HCT116 (cell line): ENCODE measurements at regions not wholly inside any gene's neighbourhood (a gene's known extent, or its start where the extent isn't known, plus 50 kb on each side); places are given as distances from the start of the nearest gene placed in this dataset.

Experiments used
- ATAC-seq: fragments of 200-7000 bp; cut with Tn5 transposase; 2 replicates; pipeline ENCODE4 v1.9.1; 2020; ENCODE audit warnings: mild to moderate bottlenecking, moderate library complexity
- BruUV-seq: library from RNA; stranded (reverse); fragments of 400-500 nt; replicated peaks from 2 replicates; lab custom pipeline; 2021; lab: Mats Ljungman, UMichigan
- CTCF ChIA-PET: fragments of 300-600 bp; sonication (Branson Sonifier 250); formaldehyde crosslinking; loops from one replicate; lab custom pipeline; 2021; ENCODE audit warnings: antibody characterized with exemption; lab: Charles Lee
- POLR2A ChIA-PET: fragments of 300-600, 350-600 bp; sonication (Branson Sonifier 250); formaldehyde crosslinking; loops from one replicate; lab custom pipeline; 2021; ENCODE audit warnings: antibody characterized with exemption; lab: Charles Lee
- RAD21 ChIA-PET, 2 experiments: fragments of 300-600 bp; sonication (Branson Sonifier 250); formaldehyde crosslinking; loops; one replicate each; lab custom pipeline; 2023; ENCODE audit warnings: low total read pairs in 2 of 2; ENCODE audit not compliant: uncharacterized antibody in 2 of 2, unreplicated experiment in 2 of 2, low non-redundant PET in 1 of 2; lab: Charles Lee
- DNase-seq: peaks from one replicate; pipeline ENCODE4 v3.0.0-alpha.2; 2010; ENCODE audit warnings: low read depth, low spot score
- H2AFZ ChIP-seq: fragments of 200-600 bp; shearing (Covaris generic), sonication (generic); 2 replicates; pipeline ENCODE4 v1.6.1; 2017; ENCODE audit warnings: low read depth, mixed run types, mixed read lengths, antibody characterized with exemption, low read length; ENCODE audit not compliant: poor library complexity, severe bottlenecking
- H3K27ac ChIP-seq: 2 replicates; pipeline ENCODE4 v1.5.1; 2012; ENCODE audit warnings: low read depth, low read length
- H3K27me3 ChIP-seq: fragments of 200-600 bp; sonication (generic); 2 replicates; pipeline ENCODE4 v1.6.1; 2016; ENCODE audit warnings: mixed run types, low read length, mixed read lengths; ENCODE audit not compliant: insufficient read depth
- H3K36me3 ChIP-seq, 2 experiments: fragments of 200-500 bp in 1 of 2; fragments of 200-600 bp in 1 of 2; sonication (Bioruptor generic) in 1 of 2; sonication (generic) in 1 of 2; 2 replicates each; pipeline versions ENCODE4 v1.5.1 to v1.6.1; 2014 to 2016; ENCODE audit warnings: low read length in 2 of 2, inconsistent platforms in 1 of 2, mixed read lengths in 1 of 2, mixed run types in 1 of 2; ENCODE audit not compliant: insufficient read depth in 2 of 2, control insufficient read depth in 1 of 2
- H3K4me1 ChIP-seq, 2 experiments: fragments of 200-600 bp in 1 of 2; sonication (generic) in 1 of 2; 2 replicates each; pipeline versions ENCODE4 v1.5.1 to v1.6.1; 2012 to 2017; ENCODE audit warnings: low read length in 2 of 2, inconsistent platforms in 1 of 2, mild to moderate bottlenecking in 1 of 2, mixed read lengths in 1 of 2, mixed run types in 1 of 2, moderate library complexity in 1 of 2; ENCODE audit not compliant: insufficient read depth in 2 of 2, control insufficient read depth in 1 of 2
- H3K4me2 ChIP-seq: fragments of 200-600 bp; sonication (generic); 2 replicates; pipeline ENCODE4 v1.6.1; 2017; ENCODE audit warnings: mixed run types, low read length, mixed read lengths
- H3K4me3 ChIP-seq, 2 experiments: fragments of 200-600 bp in 1 of 2; sonication (generic) in 1 of 2; replicated peaks in 1 of 2; 2 replicates each; pipeline ENCODE4 v1.5.1; 2011 to 2016; ENCODE audit warnings: low read length in 2 of 2, control low read depth in 1 of 2, low read depth in 1 of 2, mild to moderate bottlenecking in 1 of 2, mixed read lengths in 1 of 2, mixed run types in 1 of 2
- H3K79me2 ChIP-seq: fragments of 200-600 bp; sonication (generic); 2 replicates; pipeline ENCODE4 v1.6.1; 2017; ENCODE audit warnings: mild to moderate bottlenecking, mixed run types, low read length, moderate library complexity, mixed read lengths; ENCODE audit not compliant: insufficient read depth
- H3K9ac ChIP-seq: fragments of 200-600 bp; sonication (generic); 2 replicates; pipeline ENCODE4 v1.6.1; 2016; ENCODE audit warnings: low read length, mixed read lengths
- H3K9me2 ChIP-seq: fragments of 200-600 bp; sonication (generic), shearing (Covaris generic); 2 replicates; pipeline ENCODE4 v1.6.1; 2017; ENCODE audit warnings: mixed run types, mild to moderate bottlenecking, moderate library complexity; ENCODE audit not compliant: insufficient read depth
- H3K9me3 ChIP-seq, 2 experiments: fragments of 200-500 bp in 1 of 2; fragments of 200-600 bp in 1 of 2; sonication (Bioruptor generic) in 1 of 2; sonication (generic) in 1 of 2; 2 replicates each; pipeline ENCODE4 v1.6.1; 2014 to 2017; ENCODE audit warnings: low read length in 2 of 2, mixed read lengths in 2 of 2, inconsistent platforms in 1 of 2, low read depth in 1 of 2, mild to moderate bottlenecking in 1 of 2, mixed run types in 1 of 2, moderate library complexity in 1 of 2; ENCODE audit not compliant: control insufficient read depth in 1 of 2, insufficient read depth in 1 of 2
- H4K20me1 ChIP-seq: fragments of 200-600 bp; sonication (generic), shearing (Covaris generic); 2 replicates; pipeline ENCODE4 v1.6.1; 2017; ENCODE audit warnings: mixed run types, mild to moderate bottlenecking, moderate library complexity; ENCODE audit not compliant: insufficient read depth
- CEBPB ChIP-seq: IDR thresholded peaks from 2 replicates; pipeline ENCODE4 v1.6.1; 2012; ENCODE audit warnings: low read depth
- EGR1 ChIP-seq: IDR thresholded peaks from 2 replicates; pipeline ENCODE4 v1.6.1; 2012; ENCODE audit warnings: low read depth
- ELF1 ChIP-seq: IDR thresholded peaks from 2 replicates; pipeline ENCODE4 v1.6.1; 2012; ENCODE audit warnings: low read depth, borderline replicate concordance
- EZH2 ChIP-seq: fragments of 200-600 bp; sonication (generic); IDR thresholded peaks from 2 replicates; pipeline ENCODE4 v1.6.1; 2017; ENCODE audit warnings: antibody characterized with exemption, mixed run types
- FOSL1 ChIP-seq: IDR thresholded peaks from 2 replicates; pipeline ENCODE4 v1.6.1; 2012; ENCODE audit warnings: low read depth
- POLR2AphosphoS5 ChIP-seq: IDR thresholded peaks from 2 replicates; pipeline ENCODE4 v1.6.1; 2011; ENCODE audit warnings: mild to moderate bottlenecking, low read depth, low read length, moderate library complexity
- RAD21 ChIP-seq: IDR thresholded peaks from 2 replicates; pipeline ENCODE4 v1.6.1; 2012; ENCODE audit warnings: low read depth, mild to moderate bottlenecking
- SP1 ChIP-seq: IDR thresholded peaks from 2 replicates; pipeline ENCODE4 v1.6.1; 2012; ENCODE audit warnings: low read depth
- ZFX ChIP-seq: fragments of 450-650 bp; IDR thresholded peaks from 2 replicates; pipeline ENCODE4 v1.6.1; 2017
- intact Hi-C: fragments of 100-400 bp; cut with micrococcal nuclease; formaldehyde crosslinking; loops from 2 replicates; pipeline ENCODE4 v1.10.0; 2022
- TF ChIP-seq, protein P1 (sequence below), 3 experiments: fragments of 200-600 bp in 1 of 3; sonication (generic) in 1 of 3; IDR thresholded peaks in 2 of 3; conservative IDR thresholded peaks in 1 of 3; 2 replicates each; pipeline ENCODE4 v1.5.1; 2012 to 2017; ENCODE audit warnings: low read depth in 2 of 3, low read length in 2 of 3, antibody characterized with exemption in 1 of 3, borderline replicate concordance in 1 of 3, control low read depth in 1 of 3, mild to moderate bottlenecking in 1 of 3, mixed read lengths in 1 of 3, mixed run types in 1 of 3, moderate library complexity in 1 of 3; ENCODE audit not compliant: insufficient read depth in 1 of 3
- TF ChIP-seq, protein P2 (sequence below): IDR thresholded peaks from 2 replicates; pipeline ENCODE4 v1.6.1; 2012; ENCODE audit warnings: low read depth

DNA sequence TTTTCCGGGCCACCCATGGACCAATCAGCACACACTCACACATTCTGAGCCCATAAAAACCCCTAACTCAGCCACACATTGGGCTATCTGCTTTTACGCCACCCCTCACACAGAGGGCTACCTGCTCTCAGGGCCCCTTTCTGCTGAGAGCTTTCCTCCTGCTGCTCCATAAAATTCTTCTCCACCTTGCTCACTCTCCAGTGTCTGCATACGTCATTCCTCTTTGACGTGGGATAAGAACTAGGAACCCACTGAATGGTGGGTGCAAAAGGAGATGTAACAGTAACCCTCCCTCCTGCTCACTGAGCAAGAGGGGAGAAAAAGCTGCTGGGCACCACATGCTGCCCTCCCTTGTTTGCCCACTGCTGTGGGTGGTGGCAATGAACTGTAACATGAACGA is 596.7 kb upstream of the TMEM132C start:
- no TSS peak for BruUV-seq
- no peaks in the 10 kb centered on the region for H4K20me1 ChIP-seq
- ChIA-PET RAD21 (no interaction called here), CTCF (no interaction called here)
- no peak overlapping the region for H3K9ac ChIP-seq
- H3K4me1 ChIP-seq = no peaks in the 10 kb centered on the region
- H3K9me3 ChIP-seq = peaks cover 5 to 8% of the 10 kb centered on the region in 2 experiments; a peak in 2 of 4 replicates
- no peaks in the 10 kb centered on the region for H3K79me2 ChIP-seq
- intact Hi-C loops = no loop called here
- H3K9me2 ChIP-seq = no peaks in the 10 kb centered on the region
- TF ChIP-seq ELF1 = no peak
- TF ChIP-seq SP1 = no peak
- TF ChIP-seq, protein P1, sequence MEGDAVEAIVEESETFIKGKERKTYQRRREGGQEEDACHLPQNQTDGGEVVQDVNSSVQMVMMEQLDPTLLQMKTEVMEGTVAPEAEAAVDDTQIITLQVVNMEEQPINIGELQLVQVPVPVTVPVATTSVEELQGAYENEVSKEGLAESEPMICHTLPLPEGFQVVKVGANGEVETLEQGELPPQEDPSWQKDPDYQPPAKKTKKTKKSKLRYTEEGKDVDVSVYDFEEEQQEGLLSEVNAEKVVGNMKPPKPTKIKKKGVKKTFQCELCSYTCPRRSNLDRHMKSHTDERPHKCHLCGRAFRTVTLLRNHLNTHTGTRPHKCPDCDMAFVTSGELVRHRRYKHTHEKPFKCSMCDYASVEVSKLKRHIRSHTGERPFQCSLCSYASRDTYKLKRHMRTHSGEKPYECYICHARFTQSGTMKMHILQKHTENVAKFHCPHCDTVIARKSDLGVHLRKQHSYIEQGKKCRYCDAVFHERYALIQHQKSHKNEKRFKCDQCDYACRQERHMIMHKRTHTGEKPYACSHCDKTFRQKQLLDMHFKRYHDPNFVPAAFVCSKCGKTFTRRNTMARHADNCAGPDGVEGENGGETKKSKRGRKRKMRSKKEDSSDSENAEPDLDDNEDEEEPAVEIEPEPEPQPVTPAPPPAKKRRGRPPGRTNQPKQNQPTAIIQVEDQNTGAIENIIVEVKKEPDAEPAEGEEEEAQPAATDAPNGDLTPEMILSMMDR (IDR thresholded peaks at IDR 0.05 in 2 of 3, conservative IDR thresholded peaks at IDR 0.05 in 1 of 3; ENCODE audit: borderline replicate concordance in 1 of 3, insufficient read depth in 1 of 3, low read depth in 2 of 3, low read length in 2 of 3) = no peak
- no peak for TF ChIP-seq POLR2AphosphoS5
- no peak for TF ChIP-seq FOSL1
- no peak for TF ChIP-seq CEBPB
- TF ChIP-seq, protein P2, sequence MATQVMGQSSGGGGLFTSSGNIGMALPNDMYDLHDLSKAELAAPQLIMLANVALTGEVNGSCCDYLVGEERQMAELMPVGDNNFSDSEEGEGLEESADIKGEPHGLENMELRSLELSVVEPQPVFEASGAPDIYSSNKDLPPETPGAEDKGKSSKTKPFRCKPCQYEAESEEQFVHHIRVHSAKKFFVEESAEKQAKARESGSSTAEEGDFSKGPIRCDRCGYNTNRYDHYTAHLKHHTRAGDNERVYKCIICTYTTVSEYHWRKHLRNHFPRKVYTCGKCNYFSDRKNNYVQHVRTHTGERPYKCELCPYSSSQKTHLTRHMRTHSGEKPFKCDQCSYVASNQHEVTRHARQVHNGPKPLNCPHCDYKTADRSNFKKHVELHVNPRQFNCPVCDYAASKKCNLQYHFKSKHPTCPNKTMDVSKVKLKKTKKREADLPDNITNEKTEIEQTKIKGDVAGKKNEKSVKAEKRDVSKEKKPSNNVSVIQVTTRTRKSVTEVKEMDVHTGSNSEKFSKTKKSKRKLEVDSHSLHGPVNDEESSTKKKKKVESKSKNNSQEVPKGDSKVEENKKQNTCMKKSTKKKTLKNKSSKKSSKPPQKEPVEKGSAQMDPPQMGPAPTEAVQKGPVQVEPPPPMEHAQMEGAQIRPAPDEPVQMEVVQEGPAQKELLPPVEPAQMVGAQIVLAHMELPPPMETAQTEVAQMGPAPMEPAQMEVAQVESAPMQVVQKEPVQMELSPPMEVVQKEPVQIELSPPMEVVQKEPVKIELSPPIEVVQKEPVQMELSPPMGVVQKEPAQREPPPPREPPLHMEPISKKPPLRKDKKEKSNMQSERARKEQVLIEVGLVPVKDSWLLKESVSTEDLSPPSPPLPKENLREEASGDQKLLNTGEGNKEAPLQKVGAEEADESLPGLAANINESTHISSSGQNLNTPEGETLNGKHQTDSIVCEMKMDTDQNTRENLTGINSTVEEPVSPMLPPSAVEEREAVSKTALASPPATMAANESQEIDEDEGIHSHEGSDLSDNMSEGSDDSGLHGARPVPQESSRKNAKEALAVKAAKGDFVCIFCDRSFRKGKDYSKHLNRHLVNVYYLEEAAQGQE = no peak
- no peak for TF ChIP-seq RAD21
- TF ChIP-seq EZH2 = no peak
- no peak for TF ChIP-seq EGR1
- TF ChIP-seq ZFX = no peak
- TF ChIP-seq, all 23 proteins: peak for 0
- no peak overlapping the region for H3K27ac ChIP-seq
- DNase-seq (no peak), ATAC-seq (no peak)
- no peak overlapping the region for H2AFZ ChIP-seq
- H3K27me3 ChIP-seq = no peaks in the 10 kb centered on the region
- H3K4me2 ChIP-seq = no peak overlapping the region
- no peak overlapping the region for H3K4me3 ChIP-seq
- POLR2A ChIA-PET = no interaction called here
- no peaks in the 10 kb centered on the region; a peak in 1 of 4 replicates for H3K36me3 ChIP-seq
